Esophagus squamous epithelium (tissue), 5 donors: ENCODE measurements at regions not wholly inside any gene's neighbourhood (a gene's known extent, or its start where the extent isn't known, plus 50 kb on each side); places are given as distances from the start of the nearest gene placed in this dataset.

Experiments
- DNase-seq: peaks from one replicate; lab custom pipeline; 2025; lab: John Stamatoyannopoulos, UW
- H3K27ac ChIP-seq, 4 donors: fragments of 200-600 bp; sonication (generic); one replicate each; pipeline ENCODE4 v1.5.1; 2016 to 2019; ENCODE audit warnings: mild to moderate bottlenecking in 1 of 4
- H3K27me3 ChIP-seq, 4 donors: fragments of 200-600 bp; sonication (generic); 1 replicate in 3 of 4; 2 replicates in 1 of 4; pipeline versions ENCODE4 v1.5.1 to v1.6.0; 2017 to 2021; ENCODE audit warnings: antibody characterized with exemption in 1 of 4
- H3K36me3 ChIP-seq, 3 donors: fragments of 200-600 bp; sonication (generic); one replicate each; pipeline ENCODE4 v1.5.1; 2016 to 2019
- H3K4me1 ChIP-seq, 3 donors: fragments of 200-600 bp; sonication (generic); one replicate each; pipeline ENCODE4 v1.5.1; 2017 to 2019
- H3K4me3 ChIP-seq, 4 donors: fragments of 200-600 bp; sonication (generic); 1 replicate in 3 of 4; 2 replicates in 1 of 4; pipeline ENCODE4 v1.5.1; 2016 to 2019; ENCODE audit warnings: mild to moderate bottlenecking in 2 of 4, moderate library complexity in 1 of 4
- H3K9me3 ChIP-seq, 3 donors: fragments of 200-600 bp; sonication (generic); one replicate each; pipeline ENCODE4 v1.5.1; 2016 to 2019
- CTCF ChIP-seq, 6 experiments: fragments of 450-650 bp in 4 of 6; fragments of 200-600 bp in 2 of 6; sonication (generic) in 2 of 6; IDR thresholded peaks; one replicate each; pipeline ENCODE4 v1.5.1; 2016 to 2019; ENCODE audit warnings: antibody characterized with exemption in 6 of 6, mild to moderate bottlenecking in 4 of 6, moderate library complexity in 4 of 6
- POLR2A ChIP-seq, 4 donors: fragments of 450-650 bp; IDR thresholded peaks; one replicate each; pipeline ENCODE4 v1.6.1; 2017; ENCODE audit warnings: antibody characterized with exemption in 4 of 4, mild to moderate bottlenecking in 4 of 4, moderate library complexity in 3 of 4
- WGBS, 2 donors: methylation state at CpG; one replicate each; pipeline ENCODE4 v1.1.5; 2018; 5-methylcytosine and 5-hydroxymethylcytosine counted together
- intact Hi-C: fragments of 100-400 bp; cut with DNase I; formaldehyde crosslinking; loops from one replicate; pipeline ENCODE4 v1.15.0; 2022
- donor health status: DM: yes; HTN: yes; CAD: no.

GRCh38 chr16:5438591-5438990 is 341.0 kb upstream of the EEF2KMT start:
- Histone ChIP-seq H3K27ac (no peak overlapping the region), H3K9me3 (no peaks in the 10 kb centered on the region), H3K27me3 (peaks cover 0 to 2% (median 0%) of the 10 kb centered on the region in 4 donors), H3K36me3 (no peaks in the 10 kb centered on the region), H3K4me1 (no peaks in the 10 kb centered on the region), H3K4me3 (no peak overlapping the region)
- TF ChIP-seq POLR2A (IDR thresholded peaks at IDR 0.05) (no peak), CTCF (IDR thresholded peaks at IDR 0.05) (no peak)
- DNase-seq, result no peak
- 75 to 76% methylated on average over 7 of the region's 7 CpGs for WGBS, 2 donors
- intact Hi-C loops, result no loop called here

GRCh38 chr16:5433587-5433986 is 336.0 kb upstream of the EEF2KMT start:
- Histone ChIP-seq H3K4me3 (no peak overlapping the region), H3K27ac (no peak overlapping the region), H3K27me3 (peaks cover 0 to under 1% (median 0%) of the 10 kb centered on the region in 4 donors), H3K4me1 (no peaks in the 10 kb centered on the region), H3K9me3 (no peaks in the 10 kb centered on the region), H3K36me3 (no peaks in the 10 kb centered on the region)
- DNase-seq, result no peak
- intact Hi-C loops, result no loop called here
- TF ChIP-seq POLR2A (IDR thresholded peaks at IDR 0.05) (no peak), CTCF (IDR thresholded peaks at IDR 0.05) (no peak)
- WGBS, 2 donors, result 53 to 57% methylated on average over 10 of the region's 10 CpGs

DNA sequence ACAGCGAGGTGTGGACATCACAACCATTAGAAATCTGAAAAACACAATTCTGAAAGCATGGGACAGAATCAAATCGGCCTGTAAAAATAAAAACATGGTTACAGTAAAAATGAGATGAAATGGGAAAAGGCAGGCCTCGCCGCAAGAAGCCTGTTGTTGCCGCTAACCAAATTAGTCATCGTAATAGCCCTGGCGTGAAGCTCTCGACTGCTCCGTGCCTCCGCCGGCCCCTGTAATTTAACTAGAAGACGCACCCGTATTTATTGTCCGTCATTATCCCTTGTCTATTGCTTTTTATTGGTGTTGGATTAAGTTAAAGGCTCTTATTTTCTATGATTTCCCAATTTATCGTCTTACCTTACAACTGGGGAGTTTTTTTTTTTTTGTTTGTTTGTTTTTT is 334.6 kb upstream of the EEF2KMT start:
- Histone ChIP-seq H3K9me3 (no peaks in the 10 kb centered on the region), H3K36me3 (no peaks in the 10 kb centered on the region), H3K27ac (no peak overlapping the region), H3K27me3 (peaks cover 0 to 5% (median 0%) of the 10 kb centered on the region in 4 donors), H3K4me1 (no peaks in the 10 kb centered on the region), H3K4me3 (no peak overlapping the region)
- DNase-seq, result no peak
- TF ChIP-seq CTCF (IDR thresholded peaks at IDR 0.05) (no peak), POLR2A (IDR thresholded peaks at IDR 0.05) (no peak)
- 84 to 86% methylated on average over 15 of the region's 15 CpGs for WGBS, 2 donors
- intact Hi-C loops, result no loop called here

DNA sequence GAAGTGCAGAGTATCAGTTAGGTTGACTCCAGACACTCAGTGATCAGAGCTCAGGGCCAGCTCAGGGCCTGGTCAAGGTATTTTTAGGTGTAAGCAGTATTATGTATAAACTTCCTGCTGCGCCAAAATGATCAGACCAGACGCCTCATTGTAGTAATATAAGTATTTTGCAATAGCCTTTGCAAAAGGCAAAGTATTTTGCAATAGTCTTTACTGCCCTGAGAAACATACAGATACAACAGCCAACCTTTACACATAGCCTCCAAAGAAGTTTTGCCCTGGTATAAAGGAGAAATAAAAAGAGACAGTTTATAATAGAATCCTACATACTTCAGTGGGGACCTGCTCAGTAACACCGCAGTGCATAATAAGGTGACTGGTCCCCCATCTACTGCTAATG is 333.0 kb upstream of the EEF2KMT start:
- TF ChIP-seq POLR2A (IDR thresholded peaks at IDR 0.05) (no peak), CTCF (IDR thresholded peaks at IDR 0.05) (no peak)
- H3K4me3 ChIP-seq, result no peak overlapping the region
- H3K27me3 ChIP-seq, result peaks cover 0 to 8% (median 0%) of the 10 kb centered on the region in 4 donors
- no peaks in the 10 kb centered on the region for H3K4me1 ChIP-seq
- no peaks in the 10 kb centered on the region for H3K9me3 ChIP-seq
- no peak overlapping the region for H3K27ac ChIP-seq
- DNase-seq, result no peak
- H3K36me3 ChIP-seq, result no peaks in the 10 kb centered on the region
- WGBS, 2 donors, result 52 to 65% methylated on average over 3 of the region's 3 CpGs
- intact Hi-C loops, result no loop called here

DNA sequence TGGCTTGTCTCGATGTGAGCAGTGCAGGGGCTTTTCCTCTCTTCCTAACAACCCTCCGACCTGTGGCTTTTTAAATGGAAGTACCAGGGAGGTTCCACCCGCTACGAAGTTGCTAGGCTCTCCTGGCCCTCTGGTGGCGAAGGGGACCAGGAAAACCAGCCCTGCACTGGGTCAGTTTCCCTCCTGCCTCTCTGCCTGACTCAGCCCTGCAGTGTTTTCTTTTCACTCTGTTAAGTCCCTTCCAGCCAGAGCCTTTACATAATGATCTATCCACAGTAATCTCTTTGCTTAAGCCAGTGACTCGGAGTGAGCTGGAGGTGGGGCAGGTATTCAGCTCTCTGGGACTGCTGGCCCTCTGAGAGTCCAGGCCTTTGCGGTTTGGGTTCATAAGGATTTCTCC is 331.3 kb upstream of the EEF2KMT start:
- WGBS, 2 donors, result 35 to 44% methylated on average over 6 to 7 of the region's 7 CpGs

More for the DNA sequence above, 331.3 kb upstream of the EEF2KMT start:
- no peak for DNase-seq
- Histone ChIP-seq H3K9me3 (no peaks in the 10 kb centered on the region), H3K27me3 (peaks cover 0 to 8% (median 0%) of the 10 kb centered on the region in 4 donors), H3K27ac (no peak overlapping the region), H3K36me3 (no peaks in the 10 kb centered on the region), H3K4me3 (no peak overlapping the region), H3K4me1 (no peaks in the 10 kb centered on the region)
- intact Hi-C loops, result no loop called here
- TF ChIP-seq CTCF (IDR thresholded peaks at IDR 0.05), result no peak
- TF ChIP-seq POLR2A (IDR thresholded peaks at IDR 0.05), result no peak
